HG03196 (cell line): ENCODE measurements at regions not wholly inside any gene's neighbourhood (a gene's known extent, or its start where the extent isn't known, plus 50 kb on each side); places are given as distances from the start of the nearest gene placed in this dataset.

ENCODE experiments used
- ATAC-seq: cut with Tn5 transposase; IDR thresholded peaks from one replicate; pipeline ENCODE4 v1.9.1; 2021; ENCODE audit not compliant: unreplicated experiment

DNA sequence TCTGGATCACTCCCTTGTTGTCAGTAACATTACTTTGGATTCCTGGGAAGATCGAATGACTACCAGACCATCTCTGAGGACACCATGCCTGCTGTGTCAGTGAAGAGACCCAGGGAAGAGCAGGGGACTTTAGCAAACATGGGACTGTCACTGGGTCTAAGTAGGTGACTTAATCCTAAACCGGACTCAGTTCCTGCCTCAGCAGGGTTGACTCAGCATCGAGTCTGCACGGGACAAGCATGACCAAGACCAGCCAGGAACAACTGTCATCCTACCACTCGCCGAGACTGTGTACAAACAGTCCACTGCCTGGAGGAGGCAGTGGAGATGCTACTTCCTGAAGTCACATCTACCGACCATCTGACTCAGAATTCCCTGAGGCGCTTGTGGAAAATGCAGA, 53.2 kb upstream of the RAB4A start:
- ATAC-seq = no peak

DNA sequence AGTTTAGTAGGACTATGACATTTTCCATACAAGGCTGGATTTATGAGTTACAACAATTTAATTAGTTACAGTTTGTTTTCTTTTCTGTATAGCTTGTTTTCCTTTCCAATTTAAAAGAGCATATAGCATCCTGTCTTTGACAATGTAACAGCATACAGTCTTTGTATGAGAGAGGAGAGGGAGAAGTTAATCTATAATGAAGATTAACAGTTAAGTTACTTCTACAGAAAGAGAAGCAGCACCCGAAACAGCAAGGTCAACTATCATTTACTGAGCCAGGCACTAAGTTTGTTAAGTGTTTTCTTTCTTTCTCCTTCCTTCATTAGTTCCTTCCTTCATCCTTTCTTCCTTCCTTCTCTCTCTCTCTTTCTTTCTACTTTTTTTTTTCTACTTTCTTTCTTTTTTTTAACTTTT, 52.3 kb upstream of the RAB4A start:
- no peak for ATAC-seq

DNA sequence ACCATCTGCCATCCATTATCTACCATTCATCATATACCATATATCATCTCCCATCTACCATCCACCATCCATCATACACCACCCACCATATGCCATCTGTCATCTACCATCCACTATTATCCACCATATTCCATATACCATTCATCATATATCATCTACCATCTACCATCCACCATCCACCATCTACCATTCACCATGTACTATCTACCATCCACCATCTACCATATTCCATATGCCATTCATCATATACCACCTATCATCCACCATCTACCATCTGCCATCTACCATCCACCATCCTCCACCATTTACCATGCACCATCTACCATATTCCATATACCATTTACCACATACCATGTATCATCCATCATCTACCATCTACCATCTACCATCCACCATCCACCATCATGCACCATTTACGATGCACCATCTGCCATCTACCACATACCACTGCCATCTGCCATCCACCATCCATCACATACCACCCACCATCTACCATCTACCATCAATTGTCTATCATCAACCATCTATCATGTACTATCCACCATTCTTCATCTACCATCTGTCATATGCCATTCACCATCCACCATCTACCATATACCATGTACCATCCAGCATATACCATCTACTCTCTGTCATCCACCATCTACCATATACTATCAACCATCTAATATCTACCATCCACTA, 50.6 kb upstream of the RAB4A start:
- ATAC-seq = no peak

GRCh38 chr1:229221106-229222019, 49.5 kb upstream of the RAB4A start:
- no peak for ATAC-seq
